Upper lobe of right lung (tissue), 1 donor: ENCODE measurements at regions not wholly inside any gene's neighbourhood (a gene's known extent, or its start where the extent isn't known, plus 50 kb on each side); places are given as distances from the start of the nearest gene placed in this dataset.
A peak's percentile ranks its signal among the peaks of the same experiment; 100 is the strongest.

Source experiments
- ATAC-seq: fragments of 200-7000 bp; cut with Tn5 transposase; one replicate; pipeline ENCODE4 v1.9.1; 2020; ENCODE audit warnings: mild to moderate bottlenecking, moderate library complexity
- DNase-seq: peaks from one replicate; pipeline ENCODE4 v3.0.0-alpha.2; 2020
- H3K27ac ChIP-seq: fragments of 200-600 bp; one replicate; pipeline ENCODE4 v1.8.0; 2022
- H3K27me3 ChIP-seq: fragments of 200-600 bp; one replicate; pipeline ENCODE4 v1.8.0; 2022; ENCODE audit warnings: mild to moderate bottlenecking
- H3K36me3 ChIP-seq: fragments of 200-600 bp; one replicate; pipeline ENCODE4 v1.8.0; 2022
- H3K4me1 ChIP-seq: fragments of 200-600 bp; one replicate; pipeline ENCODE4 v1.8.0; 2022
- H3K4me3 ChIP-seq: fragments of 200-600 bp; one replicate; pipeline ENCODE4 v1.8.0; 2022; ENCODE audit warnings: mild to moderate bottlenecking
- H3K9me3 ChIP-seq: fragments of 200-600 bp; one replicate; pipeline ENCODE4 v1.8.0; 2022
- intact Hi-C: fragments of 100-400 bp; cut with DNase I; formaldehyde crosslinking; loops from one replicate; pipeline ENCODE4 v1.11.0; 2022
- TF ChIP-seq, protein P1 (sequence below): fragments of 200-600 bp; IDR thresholded peaks from one replicate; pipeline ENCODE4 v1.8.0; 2022; ENCODE audit warnings: antibody characterized with exemption
- donor health status: DM: no; HTN: yes; CAD: no; lungs with severe emphysema.

DNA sequence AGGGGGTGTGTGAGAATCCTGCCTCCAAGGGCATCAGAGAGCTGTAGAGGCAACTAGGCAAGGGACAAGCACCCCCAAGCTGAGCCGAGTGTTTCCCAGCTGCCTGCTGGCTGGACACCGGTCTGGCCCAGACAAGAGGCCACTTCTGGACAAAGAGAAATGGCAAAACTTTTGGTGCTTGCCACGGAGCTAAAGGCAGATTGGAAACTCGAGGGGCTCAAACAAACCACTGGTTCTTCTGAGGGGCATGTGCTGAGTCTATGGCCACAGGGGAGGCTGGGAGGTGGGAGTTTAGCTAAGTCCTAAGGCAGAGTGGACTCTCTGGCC lies 66.5 kb upstream of the INPP5A start:
- Histone ChIP-seq H3K27me3 (no peaks in the 10 kb centered on the region), H3K4me1 (peaks cover 6% of the 10 kb centered on the region), H3K36me3 (no peaks in the 10 kb centered on the region), H3K27ac (no peak overlapping the region), H3K9me3 (no peaks in the 10 kb centered on the region), H3K4me3 (no peak overlapping the region)
- no peak for ATAC-seq
- TF ChIP-seq, protein P1, sequence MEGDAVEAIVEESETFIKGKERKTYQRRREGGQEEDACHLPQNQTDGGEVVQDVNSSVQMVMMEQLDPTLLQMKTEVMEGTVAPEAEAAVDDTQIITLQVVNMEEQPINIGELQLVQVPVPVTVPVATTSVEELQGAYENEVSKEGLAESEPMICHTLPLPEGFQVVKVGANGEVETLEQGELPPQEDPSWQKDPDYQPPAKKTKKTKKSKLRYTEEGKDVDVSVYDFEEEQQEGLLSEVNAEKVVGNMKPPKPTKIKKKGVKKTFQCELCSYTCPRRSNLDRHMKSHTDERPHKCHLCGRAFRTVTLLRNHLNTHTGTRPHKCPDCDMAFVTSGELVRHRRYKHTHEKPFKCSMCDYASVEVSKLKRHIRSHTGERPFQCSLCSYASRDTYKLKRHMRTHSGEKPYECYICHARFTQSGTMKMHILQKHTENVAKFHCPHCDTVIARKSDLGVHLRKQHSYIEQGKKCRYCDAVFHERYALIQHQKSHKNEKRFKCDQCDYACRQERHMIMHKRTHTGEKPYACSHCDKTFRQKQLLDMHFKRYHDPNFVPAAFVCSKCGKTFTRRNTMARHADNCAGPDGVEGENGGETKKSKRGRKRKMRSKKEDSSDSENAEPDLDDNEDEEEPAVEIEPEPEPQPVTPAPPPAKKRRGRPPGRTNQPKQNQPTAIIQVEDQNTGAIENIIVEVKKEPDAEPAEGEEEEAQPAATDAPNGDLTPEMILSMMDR, result no peak
- intact Hi-C loops, result no loop called here
- no peak for DNase-seq

DNA sequence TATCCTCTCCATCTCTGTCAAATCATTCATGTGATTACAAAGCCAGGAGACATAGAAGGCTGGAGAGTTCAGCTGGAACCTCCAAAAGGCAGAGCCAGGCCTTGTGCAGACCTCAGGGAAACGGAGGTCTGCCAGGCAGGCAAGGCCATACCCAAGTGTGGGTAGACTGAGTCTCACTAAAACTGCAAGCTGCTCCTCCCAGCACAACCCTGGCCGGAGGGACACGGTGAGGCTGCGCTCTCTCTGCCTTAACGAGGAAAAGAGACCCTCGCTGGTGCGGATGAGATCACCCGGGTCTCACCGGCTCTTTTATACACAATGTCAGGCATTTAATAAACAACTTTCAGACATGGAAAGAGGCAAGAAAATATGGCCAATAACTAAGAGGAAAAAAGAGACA lies 66.1 kb upstream of the INPP5A start:
- Histone ChIP-seq H3K36me3 (no peaks in the 10 kb centered on the region), H3K4me3 (no peak overlapping the region), H3K4me1 (peaks cover 6% of the 10 kb centered on the region), H3K27ac (no peak overlapping the region), H3K9me3 (no peaks in the 10 kb centered on the region), H3K27me3 (no peaks in the 10 kb centered on the region)
- DNase-seq (no peak), ATAC-seq (no peak)
- TF ChIP-seq, protein P1, result no peak
- intact Hi-C loops, result no loop called here

- H3K9me3 ChIP-seq, result no peaks in the 10 kb centered on the region
- no peaks in the 10 kb centered on the region for H3K27me3 ChIP-seq
- TF ChIP-seq, protein P1, result no peak
- intact Hi-C loops, result no loop called here
- H3K4me3 ChIP-seq, result no peak overlapping the region
- no peak overlapping the region for H3K27ac ChIP-seq
- no peak for DNase-seq
- H3K36me3 ChIP-seq, result no peaks in the 10 kb centered on the region
- no peak for ATAC-seq
- H3K4me1 ChIP-seq, result no peaks in the 10 kb centered on the region
Measured at GRCh38 chr10:132475086-132475485, 62.5 kb upstream of the INPP5A start.

DNA sequence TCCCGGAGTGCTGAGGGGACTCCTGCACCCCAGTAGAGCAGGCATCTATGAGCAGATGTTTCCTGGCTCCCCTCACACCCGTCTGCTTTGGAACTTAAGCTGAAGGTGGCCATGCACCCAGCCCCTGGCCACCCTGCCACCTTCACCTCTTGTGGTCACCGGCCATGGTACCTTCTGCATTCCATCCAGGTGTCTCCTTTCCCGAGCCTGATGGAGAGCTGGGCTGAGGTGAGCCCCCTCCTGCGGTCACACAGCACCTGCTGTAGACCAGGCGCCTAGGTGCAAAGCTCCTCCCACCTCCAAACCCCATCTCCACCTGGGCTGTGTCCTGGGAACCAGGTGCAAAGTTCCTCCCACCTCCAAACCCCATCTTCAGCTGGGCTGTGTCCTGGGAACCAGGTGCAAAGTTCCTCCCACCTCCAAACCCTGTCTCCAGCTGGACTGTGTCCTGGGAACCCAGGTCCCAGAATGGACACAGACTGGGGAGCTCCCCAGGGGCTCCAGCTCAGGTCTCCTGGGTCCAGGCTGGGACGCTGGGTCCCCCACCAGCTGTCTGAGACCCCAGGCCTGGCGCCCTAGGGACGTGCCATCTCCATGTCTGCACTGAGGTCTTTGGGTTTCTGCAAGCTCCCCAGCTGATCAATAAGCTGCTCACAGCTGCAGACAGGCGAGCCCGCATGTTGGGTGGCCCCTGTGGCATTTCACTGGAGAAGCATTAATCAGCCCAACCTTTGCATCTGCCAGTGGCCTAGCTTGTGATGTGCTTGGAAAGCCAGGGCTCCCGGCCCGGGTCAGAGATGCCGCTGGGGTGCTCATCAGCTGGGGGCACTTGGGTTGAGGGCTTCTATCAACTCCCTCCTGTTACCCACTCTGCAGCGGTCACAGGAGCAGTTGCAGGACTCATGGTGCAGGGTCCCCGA lies 61.2 kb upstream of the INPP5A start:
- intact Hi-C loops, result no loop called here
- ATAC-seq, result no peak
- TF ChIP-seq, protein P1, result no peak
- H3K27ac ChIP-seq, result no peak overlapping the region
- peak; percentile 35 for DNase-seq
- H3K27me3 ChIP-seq, result no peaks in the 10 kb centered on the region
- H3K4me3 ChIP-seq, result no peak overlapping the region
- H3K36me3 ChIP-seq, result no peaks in the 10 kb centered on the region
- H3K4me1 ChIP-seq, result peaks cover 6% of the 10 kb centered on the region
- H3K9me3 ChIP-seq, result no peaks in the 10 kb centered on the region

- no peak for ATAC-seq
Measured at GRCh38 chr10:132477066-132477397, 60.6 kb upstream of the INPP5A start.

More at GRCh38 chr10:132477066-132477397, 60.6 kb upstream of the INPP5A start:
- Histone ChIP-seq H3K36me3 (no peaks in the 10 kb centered on the region), H3K4me1 (peaks cover 12% of the 10 kb centered on the region), H3K9me3 (no peaks in the 10 kb centered on the region), H3K27me3 (no peaks in the 10 kb centered on the region), H3K27ac (no peak overlapping the region), H3K4me3 (no peak overlapping the region)
- peak; percentile 45 for DNase-seq
- intact Hi-C loops, result no loop called here
- TF ChIP-seq, protein P1, result no peak
